NCI-H226 (cell line): ENCODE measurements at regions not wholly inside any gene's neighbourhood (a gene's known extent, or its start where the extent isn't known, plus 50 kb on each side); places are given as distances from the start of the nearest gene placed in this dataset.

Experiments used
- DNase-seq: peaks from one replicate; pipeline ENCODE4 v3.0.0-alpha.2; 2015

DNA sequence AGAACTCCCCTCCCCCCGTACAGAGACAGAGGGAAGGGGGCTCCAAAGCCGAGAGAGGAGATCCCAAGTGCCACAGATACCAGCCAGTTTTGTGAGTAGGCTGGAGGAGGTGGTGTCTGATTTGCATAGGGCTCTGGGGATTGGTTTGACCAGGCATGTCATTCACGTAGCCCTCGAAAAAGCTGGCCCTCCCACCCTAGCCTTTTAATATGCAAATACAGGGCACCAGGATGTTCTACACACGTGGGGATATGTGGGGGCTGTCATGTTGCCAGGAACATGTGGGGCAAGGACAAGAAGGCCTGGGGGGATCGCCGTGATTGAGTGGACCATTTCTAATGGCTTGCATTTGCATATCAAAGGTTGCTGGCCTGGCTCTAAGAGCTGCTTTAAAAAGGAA, 272.9 kb downstream of the PPP1R2C start:
- no peak for DNase-seq

- DNase-seq = no peak
Observed at GRCh38 chrX:42499620-42500019, 278.3 kb downstream of the PPP1R2C start.

- DNase-seq = no peak
Observed at GRCh38 chrX:42497356-42497755, 280.6 kb downstream of the PPP1R2C start.

DNA sequence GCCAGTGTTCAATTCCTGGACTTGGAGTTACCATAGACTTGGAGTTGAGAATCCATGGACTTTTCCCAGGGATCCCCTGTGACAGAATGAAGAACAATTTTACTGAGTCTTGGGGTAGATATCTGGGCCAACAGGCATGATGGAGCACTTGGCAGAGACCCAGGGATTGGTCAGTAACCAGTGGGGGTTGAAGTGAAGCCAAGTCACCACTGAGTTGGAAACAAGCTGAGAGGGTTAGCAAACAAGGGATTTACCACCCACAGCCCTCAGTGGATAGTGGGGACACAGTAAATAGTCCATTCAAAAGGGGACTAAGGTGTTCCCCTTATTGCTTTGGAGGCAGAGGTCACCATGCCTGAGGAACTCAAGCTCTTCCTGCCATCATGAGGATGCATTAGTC, 281.7 kb downstream of the PPP1R2C start:
- DNase-seq = no peak

- no peak for DNase-seq
Observed at GRCh38 chrX:42495139-42495538, 282.8 kb downstream of the PPP1R2C start.

GRCh38 chrX:42491137-42491907, 286.6 kb downstream of the PPP1R2C start:
- no peak for DNase-seq

DNA sequence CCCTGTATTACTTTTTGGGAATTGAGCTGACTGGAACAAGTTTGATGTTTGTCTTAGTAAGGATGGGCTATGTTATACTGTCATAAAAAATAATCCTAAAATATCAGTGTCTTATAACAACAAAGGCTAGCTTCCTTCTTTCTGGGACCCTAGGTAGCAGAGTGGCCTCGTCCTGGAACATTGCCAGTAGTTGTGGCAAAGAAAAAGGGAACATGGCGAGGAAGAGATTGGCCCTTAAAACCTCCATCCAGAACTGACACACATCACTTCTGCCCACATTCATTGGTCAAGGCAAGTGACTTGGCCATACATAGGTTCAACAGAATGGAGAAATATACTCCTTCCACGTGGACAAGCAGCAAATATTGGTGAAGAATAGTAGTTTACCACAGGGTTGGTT, 287.9 kb downstream of the PPP1R2C start:
- no peak for DNase-seq

GRCh38 chrX:42485601-42486000, 292.4 kb downstream of the PPP1R2C start:
- peak; percentile 41 for DNase-seq

- no peak for DNase-seq
Observed at GRCh38 chrX:42484233-42484632, 293.7 kb downstream of the PPP1R2C start.

GRCh38 chrX:42477396-42477795, 300.6 kb downstream of the PPP1R2C start:
- DNase-seq = no peak

DNA sequence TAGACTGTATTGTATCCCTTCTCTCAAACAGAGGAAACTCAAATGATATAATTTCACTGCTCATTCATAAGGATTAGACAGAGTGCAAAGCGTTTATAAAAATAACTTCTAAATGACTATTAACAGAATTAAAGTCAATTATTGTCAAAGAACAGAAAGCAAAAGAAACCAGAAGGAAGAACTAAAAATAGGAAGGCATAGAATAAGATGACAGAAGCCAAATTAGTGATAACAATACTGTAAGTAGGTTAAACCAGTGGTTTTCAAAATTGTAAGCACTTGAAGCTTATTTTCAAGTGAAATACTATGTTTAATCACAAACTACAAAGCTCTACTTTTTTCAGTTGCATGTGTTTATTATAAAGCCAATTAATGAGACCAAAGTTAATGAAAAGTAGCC, 305.2 kb downstream of the PPP1R2C start:
- no peak for DNase-seq

- DNase-seq = peak; percentile 6
Observed at GRCh38 chrX:42466332-42467046, 311.5 kb downstream of the PPP1R2C start.

DNA sequence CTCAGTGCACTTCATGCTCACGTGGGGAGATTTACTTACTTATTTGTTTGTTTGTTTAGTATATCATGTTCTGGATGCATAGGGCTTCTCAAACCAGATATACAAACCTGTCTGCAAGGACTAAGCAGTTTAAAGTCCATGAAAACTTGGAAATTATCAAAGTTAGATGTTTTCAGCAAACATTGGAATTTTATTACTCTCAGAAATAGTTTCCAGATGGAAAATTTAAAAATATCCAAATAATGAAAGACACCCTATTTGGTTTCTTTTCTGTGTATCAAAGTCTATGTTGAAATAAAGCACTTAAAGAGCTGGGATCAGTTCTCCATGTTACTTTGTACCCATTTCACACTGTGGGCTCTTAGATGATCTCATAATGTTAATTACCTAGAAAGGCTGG, 312.1 kb downstream of the PPP1R2C start:
- DNase-seq = no peak

GRCh38 chrX:42463706-42464490, 314.1 kb downstream of the PPP1R2C start:
- DNase-seq = no peak

DNA sequence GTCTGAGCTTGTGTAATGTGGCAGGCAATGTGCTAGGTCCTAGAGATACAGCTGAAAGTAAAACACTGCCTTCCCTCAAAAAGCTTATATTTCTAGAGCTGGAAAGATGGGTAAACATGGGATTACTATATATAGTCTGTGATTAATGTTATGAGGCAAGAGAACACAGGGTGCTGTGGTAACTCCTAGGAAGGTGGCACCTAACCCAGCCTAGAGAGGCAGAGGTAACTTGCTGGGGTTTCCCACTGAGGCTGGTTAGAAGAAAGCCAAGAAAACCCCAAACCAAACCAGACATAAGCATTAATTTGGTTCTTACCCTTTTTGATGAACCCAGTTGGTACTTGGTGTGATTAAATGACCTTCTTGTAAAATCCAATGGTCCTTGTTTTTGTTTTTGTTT, 315.0 kb downstream of the PPP1R2C start:
- DNase-seq = no peak

DNA sequence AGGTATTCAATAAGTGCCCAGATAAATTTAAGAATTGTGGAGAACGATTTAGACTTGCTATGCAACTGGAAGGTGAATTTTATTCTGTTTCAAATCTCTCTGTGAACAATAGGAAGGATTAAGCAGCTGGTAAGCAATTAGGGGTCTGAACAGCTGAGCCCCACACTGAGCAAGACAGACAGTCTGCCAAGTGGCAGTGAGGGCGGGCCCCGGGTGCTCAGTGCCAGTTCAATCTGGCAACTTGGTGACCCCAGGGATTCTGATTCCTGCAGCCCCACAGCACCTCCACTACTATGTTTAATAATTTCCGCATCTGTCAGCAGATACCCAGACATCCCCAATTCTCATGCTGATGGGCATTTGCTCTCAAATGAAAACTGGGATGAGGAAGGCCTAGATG, 317.3 kb downstream of the PPP1R2C start:
- no peak for DNase-seq

GRCh38 chrX:42459735-42460134, 318.2 kb downstream of the PPP1R2C start:
- DNase-seq = no peak

DNA sequence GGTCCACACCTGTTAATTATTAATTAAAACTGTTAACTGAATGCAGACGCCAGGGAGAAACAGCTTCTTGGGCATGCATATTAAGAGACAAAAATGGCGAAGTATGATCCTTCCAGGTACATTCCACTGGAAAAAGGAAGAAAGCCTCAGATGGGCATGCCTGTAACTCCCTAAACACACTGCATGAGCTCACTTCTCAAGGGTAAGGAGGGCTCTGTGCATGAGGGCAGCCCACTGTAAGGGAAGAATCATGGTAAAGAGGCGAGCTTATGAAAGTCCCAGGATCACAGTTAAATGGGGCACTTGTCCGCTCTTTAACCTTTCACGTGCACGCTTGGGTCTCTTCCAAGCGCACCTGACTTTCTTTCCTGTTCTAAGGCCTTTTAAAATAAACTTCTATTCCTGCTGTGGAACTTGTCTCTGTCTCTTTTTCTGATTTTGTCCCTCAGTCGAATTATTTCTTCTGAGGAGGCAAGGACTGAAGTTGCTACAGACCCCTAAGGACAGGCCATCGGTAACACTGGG, 321.7 kb downstream of the PPP1R2C start:
- DNase-seq = no peak

- DNase-seq = no peak
Observed at GRCh38 chrX:42450228-42450627, 327.7 kb downstream of the PPP1R2C start.

DNA sequence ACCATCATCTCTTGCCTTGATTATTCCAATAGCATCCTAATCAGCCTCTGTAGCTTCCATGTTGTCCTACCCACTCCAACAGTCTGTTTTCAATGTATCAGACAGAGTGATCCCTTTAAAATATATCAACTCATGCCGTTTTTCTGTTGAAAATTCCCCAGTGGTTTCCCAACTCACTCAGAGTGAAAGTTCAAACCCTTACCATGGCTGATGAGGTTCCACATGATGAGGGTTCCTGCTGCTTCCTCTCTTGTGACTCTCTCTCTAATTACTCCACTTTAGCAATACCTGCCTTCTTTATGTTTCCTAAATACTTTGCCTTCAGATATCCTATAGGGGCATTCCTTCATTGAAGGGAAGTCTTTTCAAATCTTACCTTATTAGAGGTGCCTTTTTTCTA, 334.7 kb downstream of the PPP1R2C start:
- no peak for DNase-seq

- no peak for DNase-seq
Observed at GRCh38 chrX:42442745-42443144, 335.2 kb downstream of the PPP1R2C start.

GRCh38 chrX:42437211-42437610, 340.8 kb downstream of the PPP1R2C start:
- DNase-seq = no peak

GRCh38 chrX:42434458-42435166, 343.4 kb downstream of the PPP1R2C start:
- DNase-seq = no peak
